Activated CD4-positive, alpha-beta T cell treated with anti-CD3 and anti-CD28 coated beads, Interleukin-2, amount 50 U/mL, for 1 hour (primary cell): ENCODE measurements at regions not wholly inside any gene's neighbourhood (a gene's known extent, or its start where the extent isn't known, plus 50 kb on each side); places are given as distances from the start of the nearest gene placed in this dataset.
A peak's percentile ranks its signal among the peaks of the same experiment; 100 is the strongest.
"Not testable (repeated sequence)": the region's sequence is repeated elsewhere in the genome, so short reads cannot be mapped to it uniquely, and the experiment has no call there.

Source experiments
- DNase-seq: peaks from one replicate; pipeline ENCODE4 v3.0.0-alpha.2; 2020

GRCh38 chr14:81971911-81972310 is 438.3 kb upstream of the SEL1L start:
- no peak for DNase-seq

- no peak for DNase-seq
These were observed 438.9 kb upstream of the SEL1L start for GRCh38 chr14:81972601-81973000.

GRCh38 chr14:81974543-81974942 is 440.9 kb upstream of the SEL1L start:
- no peak for DNase-seq

GRCh38 chr14:81980601-81981306 is 447.1 kb upstream of the SEL1L start:
- DNase-seq: no peak

- DNase-seq: no peak
These were observed 447.6 kb upstream of the SEL1L start for GRCh38 chr14:81981307-81981675.

GRCh38 chr14:81982046-81982445 is 448.4 kb upstream of the SEL1L start:
- DNase-seq: no peak

- DNase-seq: no peak
These were observed 452.4 kb upstream of the SEL1L start for GRCh38 chr14:81986005-81986404.

GRCh38 chr14:81989211-81989610 is 455.6 kb upstream of the SEL1L start:
- no peak for DNase-seq

- DNase-seq: peak; percentile 13
These were observed 456.7 kb upstream of the SEL1L start for GRCh38 chr14:81990312-81990761.

GRCh38 chr14:81991998-81992397 is 458.3 kb upstream of the SEL1L start:
- no peak for DNase-seq

- DNase-seq: no peak
These were observed 459.8 kb upstream of the SEL1L start for GRCh38 chr14:81993432-81993831.

GRCh38 chr14:82003426-82003825 is 469.8 kb upstream of the SEL1L start:
- DNase-seq: no peak

GRCh38 chr14:82009076-82009475 is 475.4 kb upstream of the SEL1L start:
- DNase-seq: no peak

GRCh38 chr14:82009993-82010392 is 476.3 kb upstream of the SEL1L start:
- DNase-seq: no peak

GRCh38 chr14:82011460-82011859 is 477.8 kb upstream of the SEL1L start:
- no peak for DNase-seq

GRCh38 chr14:82029038-82029437 is 495.4 kb upstream of the SEL1L start:
- DNase-seq: no peak

GRCh38 chr14:82035397-82035796 is 501.7 kb upstream of the SEL1L start:
- DNase-seq: no peak

- DNase-seq: not testable (repeated sequence)
These were observed 504.4 kb upstream of the SEL1L start for GRCh38 chr14:82038066-82038465.

- no peak for DNase-seq
These were observed 511.7 kb upstream of the SEL1L start for GRCh38 chr14:82045339-82045738.

GRCh38 chr14:82046512-82047226 is 513.0 kb upstream of the SEL1L start:
- DNase-seq: no peak

- no peak for DNase-seq
These were observed 514.3 kb upstream of the SEL1L start for GRCh38 chr14:82047777-82048470.

- no peak for DNase-seq
These were observed 519.1 kb upstream of the SEL1L start for GRCh38 chr14:82052778-82053177.

- no peak for DNase-seq
These were observed 522.0 kb upstream of the SEL1L start for GRCh38 chr14:82055515-82056115.

GRCh38 chr14:82060219-82060618 is 526.6 kb upstream of the SEL1L start:
- DNase-seq: no peak
